Fibroblast of villous mesenchyme (primary cell): ENCODE measurements at regions not wholly inside any gene's neighbourhood (a gene's known extent, or its start where the extent isn't known, plus 50 kb on each side); places are given as distances from the start of the nearest gene placed in this dataset.
A peak's percentile ranks its signal among the peaks of the same experiment; 100 is the strongest.

Experiments
- DNase-seq: peaks from one replicate; pipeline ENCODE4 v3.0.0-alpha.2; 2010; ENCODE audit warnings: low read depth
- H3K4me3 ChIP-seq: 2 replicates; pipeline ENCODE4 v1.5.1; 2011; ENCODE audit warnings: low read depth, mild to moderate bottlenecking, low read length
- CTCF ChIP-seq: IDR thresholded peaks from 2 replicates; pipeline ENCODE4 v1.5.1; 2012; ENCODE audit warnings: low read depth, mild to moderate bottlenecking, low read length; ENCODE audit not compliant: insufficient read depth

DNA sequence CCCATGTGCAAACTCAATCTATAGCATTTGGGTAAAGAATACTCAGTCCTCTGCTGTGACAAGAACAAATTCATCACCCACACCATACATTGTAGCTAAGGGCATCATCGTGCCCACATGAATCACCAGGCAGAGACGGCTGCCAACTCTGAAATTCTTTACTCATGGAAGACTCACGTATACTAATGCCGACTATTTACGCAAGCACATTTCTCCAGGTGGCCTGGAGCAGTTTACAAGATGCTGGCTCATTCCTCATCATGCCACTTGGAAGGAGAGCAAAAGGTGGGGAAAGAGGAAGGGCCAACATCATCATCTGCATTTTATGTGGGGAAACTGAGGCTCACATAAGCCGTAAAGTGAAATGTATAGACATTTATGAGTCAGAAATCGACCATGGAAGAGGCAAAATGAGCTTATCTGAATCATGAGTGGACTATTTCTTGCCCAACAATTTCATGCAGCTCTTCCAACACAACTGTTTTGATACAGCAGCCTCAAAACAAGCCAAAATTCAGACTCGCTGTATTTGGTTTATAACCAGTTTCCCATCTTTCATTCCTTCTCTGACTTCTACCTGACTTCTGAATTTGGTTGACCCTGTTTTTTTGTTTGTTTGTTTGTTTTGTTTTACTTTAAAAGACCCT is 213.9 kb upstream of the SERP2 start:
- TF ChIP-seq CTCF, result no peak
- no peak overlapping the region for H3K4me3 ChIP-seq
- no peak for DNase-seq

GRCh38 chr13:44160591-44161191 is 212.9 kb upstream of the SERP2 start:
- DNase-seq, result no peak
- no peak overlapping the region for H3K4me3 ChIP-seq
- no peak for TF ChIP-seq CTCF

GRCh38 chr13:44163108-44163507 is 210.5 kb upstream of the SERP2 start:
- no peak for TF ChIP-seq CTCF

GRCh38 chr13:44165221-44165888 is 208.3 kb upstream of the SERP2 start:
- H3K4me3 ChIP-seq, result no peak overlapping the region
- no peak for TF ChIP-seq CTCF
- DNase-seq, result no peak

More at GRCh38 chr13:44163108-44163507, 210.5 kb upstream of the SERP2 start:
- DNase-seq, result no peak
- H3K4me3 ChIP-seq, result no peak overlapping the region

DNA sequence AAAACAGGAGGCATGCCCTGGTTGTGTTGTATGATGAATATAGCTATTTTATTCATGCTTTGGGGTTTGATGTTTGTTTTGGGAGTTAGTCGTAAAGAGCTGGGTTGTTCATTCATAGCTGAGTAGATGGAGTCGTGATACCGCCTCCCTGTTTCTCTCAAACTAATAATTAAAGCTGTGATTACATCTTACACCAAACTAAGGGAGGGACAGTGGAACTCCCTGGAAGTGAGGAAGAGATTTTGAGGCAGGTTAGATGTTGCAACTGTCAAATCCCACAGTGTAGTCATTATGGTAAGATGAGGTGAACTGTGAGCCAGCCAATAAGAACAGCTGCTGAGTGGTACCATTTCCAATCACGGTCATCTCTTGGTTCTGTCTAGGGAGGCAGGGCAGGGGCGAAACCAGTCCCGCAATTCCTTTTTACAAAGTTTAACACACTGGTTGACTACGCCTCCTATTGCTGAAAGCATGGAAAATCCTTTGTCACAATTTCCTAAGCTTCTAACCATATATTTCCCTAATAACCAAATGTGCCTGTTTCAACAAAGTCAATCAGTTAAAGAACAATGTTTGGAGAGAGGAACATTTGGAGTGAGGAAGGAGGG is 207.6 kb upstream of the SERP2 start:
- no peak overlapping the region for H3K4me3 ChIP-seq
- no peak for DNase-seq
- no peak for TF ChIP-seq CTCF

DNA sequence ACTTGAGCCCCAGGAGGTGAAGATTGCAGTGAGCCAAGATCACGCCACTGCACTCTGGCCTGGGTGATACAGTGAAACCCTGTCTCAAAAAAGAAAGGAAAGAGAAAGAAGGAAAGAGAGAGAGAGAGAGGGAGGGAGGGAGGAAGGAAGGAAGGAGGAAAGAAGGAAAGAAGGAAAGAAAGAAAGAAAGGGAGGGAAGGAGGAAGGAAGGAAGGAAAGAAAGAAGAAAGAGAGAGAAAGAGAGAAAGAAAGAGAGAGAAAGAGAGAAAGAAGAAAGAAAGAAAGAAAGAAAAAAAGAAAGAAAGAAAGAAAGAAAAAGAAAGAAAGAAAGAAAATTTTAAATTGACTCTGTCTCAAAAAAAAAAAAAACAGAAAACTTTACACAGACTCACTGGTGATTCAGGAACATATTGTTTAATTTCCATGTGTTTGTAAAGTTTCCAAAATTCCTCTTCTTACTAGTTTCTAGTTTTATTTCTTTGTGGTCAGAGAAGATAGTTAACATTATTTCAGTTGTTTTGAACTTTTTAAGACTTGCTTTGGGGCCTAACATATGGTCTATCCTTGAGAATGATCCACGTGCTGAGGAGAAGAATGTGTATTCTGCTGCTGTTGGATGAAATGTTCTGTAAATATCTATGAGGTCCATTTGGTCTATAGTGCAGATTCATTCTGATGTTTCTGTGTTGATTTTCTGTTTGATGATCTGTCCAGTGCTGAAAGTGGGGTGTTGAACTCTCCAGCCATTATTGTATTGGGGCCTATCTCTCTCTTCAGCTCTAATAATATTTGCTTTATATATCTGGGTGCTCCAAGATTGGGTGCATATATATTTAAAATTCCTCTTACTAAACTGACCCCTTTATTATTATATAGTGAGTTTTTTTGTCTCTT is 204.4 kb upstream of the SERP2 start:
- TF ChIP-seq CTCF, result no peak
- DNase-seq, result peak; percentile 64
- H3K4me3 ChIP-seq, result no peak overlapping the region
